Mucosa of descending colon (tissue), 3 donors: ENCODE measurements at regions not wholly inside any gene's neighbourhood (a gene's known extent, or its start where the extent isn't known, plus 50 kb on each side); places are given as distances from the start of the nearest gene placed in this dataset.
"Not testable (repeated sequence)": the region's sequence is repeated elsewhere in the genome, so short reads cannot be mapped to it uniquely, and the experiment has no call there.

Experiments used
- ATAC-seq: fragments of 200-7000 bp; cut with Tn5 transposase; one replicate; pipeline ENCODE4 v1.9.1; 2020; ENCODE audit warnings: mild to moderate bottlenecking, moderate library complexity
- DNase-seq, 3 donors: peaks; one replicate each; pipeline ENCODE4 v3.0.0-alpha.2; 2020
- H3K36me3 ChIP-seq: fragments of 200-600 bp; one replicate; pipeline ENCODE4 v1.8.0; 2021; ENCODE audit warnings: low read depth, mild to moderate bottlenecking
- H3K4me1 ChIP-seq: fragments of 200-600 bp; one replicate; pipeline ENCODE4 v1.8.0; 2021; ENCODE audit warnings: low read depth, mild to moderate bottlenecking
- H3K4me3 ChIP-seq: fragments of 200-600 bp; one replicate; pipeline ENCODE4 v1.8.0; 2021; ENCODE audit warnings: mild to moderate bottlenecking
- H3K9me3 ChIP-seq: fragments of 200-600 bp; one replicate; pipeline ENCODE4 v1.8.0; 2021; ENCODE audit warnings: mild to moderate bottlenecking
- intact Hi-C, 2 donors: fragments of 100-400 bp; cut with DNase I in 1 of 2; cut with micrococcal nuclease in 1 of 2; formaldehyde crosslinking; loops; one replicate each; pipeline versions ENCODE4 v1.11.0 to v1.11.1; 2022; cut with DNase I, micrococcal nuclease
- donor health status: DM: no; HTN: no; CAD: no; lungs with moderate emphysema.
- donor health status: DM: no; HTN: no; CAD: no.
- donor health status: DM: no; HTN: yes; CAD: no.

- H3K9me3 ChIP-seq, H3K4me1 ChIP-seq, ATAC-seq, intact Hi-C loops, H3K4me3 ChIP-seq, H3K36me3 ChIP-seq: not testable (repeated sequence)
- DNase-seq: peak; percentile 39 to 54 (median 51)
These were observed 59.4 kb upstream of the NUDT11 start for GRCh38 chrX:51555836-51556235.
